ENCODE measurements at regions not wholly inside any gene's neighbourhood (a gene's known extent, or its start where the extent isn't known, plus 50 kb on each side); places are given as distances from the start of the nearest gene placed in this dataset.

DNA sequence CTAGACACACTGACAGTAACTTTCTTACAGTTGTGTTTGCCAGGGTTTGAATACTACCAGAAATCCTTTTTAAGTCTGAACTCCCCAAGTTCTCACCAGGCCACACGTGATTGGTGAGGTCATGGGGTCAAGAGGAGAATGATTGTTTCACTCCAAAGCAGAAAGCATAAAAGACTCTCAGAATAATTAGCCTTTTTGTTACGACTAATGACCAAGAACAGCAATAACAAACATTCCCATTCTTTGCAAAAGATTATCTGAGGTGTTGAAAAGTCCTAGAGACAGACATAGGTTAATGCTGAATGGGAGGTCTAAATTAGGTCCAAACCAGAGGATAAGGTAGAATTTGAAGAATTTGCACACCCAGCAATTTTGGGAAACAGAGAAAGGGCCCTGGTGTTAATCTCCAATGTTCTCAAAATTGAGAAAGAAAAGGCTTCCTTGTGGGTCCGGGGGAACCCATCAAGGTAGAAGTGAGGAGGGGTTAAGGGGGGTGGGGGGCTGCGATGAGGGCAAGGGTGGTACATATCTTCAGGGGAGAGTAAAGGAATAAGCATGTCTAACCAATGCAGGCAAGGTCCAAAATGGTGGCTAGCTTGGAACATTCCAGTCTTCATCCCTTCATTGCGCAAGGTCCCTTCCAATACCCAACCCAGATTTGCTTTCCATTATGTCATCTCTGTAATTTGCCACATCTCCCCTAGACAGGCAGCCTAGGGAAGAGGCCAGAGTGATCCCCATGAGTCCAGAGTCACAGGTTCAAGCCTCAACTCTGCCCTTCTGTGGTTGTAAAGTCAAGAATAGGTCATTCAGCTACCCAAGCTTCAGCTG is 74.6 kb upstream of the NFIA start:
- no peaks in the 10 kb centered on the region for H3K79me2 ChIP-seq (ENCODE audit: low read depth)
- H3K4me3 ChIP-seq: no peak overlapping the region
- no peaks in the 10 kb centered on the region for H3F3A ChIP-seq (ENCODE audit: insufficient read depth, low read depth)
- ChIA-PET CTCF (no interaction called here), POLR2A (ENCODE audit: unreplicated experiment) (no interaction called here)
- TF ChIP-seq, protein P1, sequence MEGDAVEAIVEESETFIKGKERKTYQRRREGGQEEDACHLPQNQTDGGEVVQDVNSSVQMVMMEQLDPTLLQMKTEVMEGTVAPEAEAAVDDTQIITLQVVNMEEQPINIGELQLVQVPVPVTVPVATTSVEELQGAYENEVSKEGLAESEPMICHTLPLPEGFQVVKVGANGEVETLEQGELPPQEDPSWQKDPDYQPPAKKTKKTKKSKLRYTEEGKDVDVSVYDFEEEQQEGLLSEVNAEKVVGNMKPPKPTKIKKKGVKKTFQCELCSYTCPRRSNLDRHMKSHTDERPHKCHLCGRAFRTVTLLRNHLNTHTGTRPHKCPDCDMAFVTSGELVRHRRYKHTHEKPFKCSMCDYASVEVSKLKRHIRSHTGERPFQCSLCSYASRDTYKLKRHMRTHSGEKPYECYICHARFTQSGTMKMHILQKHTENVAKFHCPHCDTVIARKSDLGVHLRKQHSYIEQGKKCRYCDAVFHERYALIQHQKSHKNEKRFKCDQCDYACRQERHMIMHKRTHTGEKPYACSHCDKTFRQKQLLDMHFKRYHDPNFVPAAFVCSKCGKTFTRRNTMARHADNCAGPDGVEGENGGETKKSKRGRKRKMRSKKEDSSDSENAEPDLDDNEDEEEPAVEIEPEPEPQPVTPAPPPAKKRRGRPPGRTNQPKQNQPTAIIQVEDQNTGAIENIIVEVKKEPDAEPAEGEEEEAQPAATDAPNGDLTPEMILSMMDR (conservative IDR thresholded peaks at IDR 0.05): no peak
- no peak for TF ChIP-seq EZH2 (IDR thresholded peaks at IDR 0.05; ENCODE audit: low read depth)
- no peak overlapping the region for H2AFZ ChIP-seq
- H4K20me1 ChIP-seq (ENCODE audit: insufficient read depth): no peaks in the 10 kb centered on the region
- H3K9me3 ChIP-seq (ENCODE audit: insufficient read depth, low read depth): no peaks in the 10 kb centered on the region; the same call in 1 of the 2 replicates
- DNase-seq: no peak
- H3K4me2 ChIP-seq: no peak overlapping the region
- no TSS peak for BruUV-seq (replicated peaks)
- H3K4me1 ChIP-seq (replicated peaks; ENCODE audit: insufficient read depth): no peaks in the 10 kb centered on the region
- H3K27ac ChIP-seq: no peak overlapping the region
- no peaks in the 10 kb centered on the region for H3K9me2 ChIP-seq (ENCODE audit: insufficient read depth)
- no peaks in the 10 kb centered on the region for H3K36me3 ChIP-seq (ENCODE audit: low read depth)
- H3K27me3 ChIP-seq (ENCODE audit: insufficient read depth, low read depth): no peaks in the 10 kb centered on the region
- intact Hi-C loops (cut with micrococcal nuclease; ENCODE audit: unreplicated experiment): no loop called here

DNA sequence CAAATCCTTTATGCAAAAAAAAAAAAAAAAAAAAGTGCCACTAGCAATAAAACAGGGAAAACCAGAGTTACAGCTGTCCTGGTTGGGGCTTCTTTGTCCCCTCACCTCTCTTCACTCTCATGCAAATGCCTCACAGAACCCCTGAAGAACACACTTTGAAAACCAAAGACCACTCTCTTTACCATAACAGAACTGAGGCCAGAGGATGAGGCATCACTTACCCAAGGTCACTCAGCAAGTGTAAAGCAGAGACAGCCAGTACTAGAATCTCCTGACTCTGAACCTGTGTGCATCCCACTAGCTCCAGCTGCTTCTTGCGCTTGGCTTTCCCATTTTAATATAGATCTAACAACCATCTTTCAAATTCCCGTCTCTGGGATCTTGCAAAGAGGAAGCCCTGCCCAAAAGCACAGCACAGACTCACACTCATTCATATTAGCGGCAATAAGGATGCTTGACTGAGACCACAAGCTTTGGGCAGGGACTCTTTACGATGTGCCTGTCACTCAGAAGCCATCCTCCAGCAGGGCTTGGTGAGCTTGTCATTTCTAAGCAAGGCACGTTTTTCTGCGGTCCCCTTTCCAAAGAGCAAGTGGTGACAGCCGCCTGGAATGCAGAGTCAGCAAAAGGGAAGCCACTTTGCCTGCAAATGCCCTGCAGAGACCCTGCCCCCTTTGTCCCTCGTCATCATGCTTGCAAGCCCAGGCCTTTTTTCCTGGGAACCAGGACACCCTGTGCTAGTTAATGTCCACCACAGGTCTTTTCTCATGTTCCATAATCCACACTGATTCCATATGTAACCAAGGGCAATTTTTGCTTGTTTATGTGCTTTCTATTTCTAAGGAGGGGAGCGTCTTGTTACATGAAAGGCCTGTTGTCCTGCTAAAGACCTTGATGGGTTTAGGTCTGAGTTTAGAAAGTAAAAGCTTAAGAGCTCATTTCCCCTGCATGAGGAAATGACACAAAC is 76.5 kb upstream of the NFIA start:
- no peak for DNase-seq
- Histone ChIP-seq H3K27ac (no peak overlapping the region), H3K36me3 (ENCODE audit: low read depth) (no peaks in the 10 kb centered on the region), H3K4me1 (replicated peaks; ENCODE audit: insufficient read depth) (no peaks in the 10 kb centered on the region), H4K20me1 (ENCODE audit: insufficient read depth) (no peaks in the 10 kb centered on the region), H3K4me2 (no peak overlapping the region), H3K27me3 (ENCODE audit: insufficient read depth, low read depth) (no peaks in the 10 kb centered on the region), H3K4me3 (no peak overlapping the region), H3F3A (ENCODE audit: insufficient read depth, low read depth) (no peaks in the 10 kb centered on the region), H3K9me3 (ENCODE audit: insufficient read depth, low read depth) (no peaks in the 10 kb centered on the region; the same call in 1 of the 2 replicates), H3K79me2 (ENCODE audit: low read depth) (no peaks in the 10 kb centered on the region), H2AFZ (no peak overlapping the region), H3K9me2 (ENCODE audit: insufficient read depth) (no peaks in the 10 kb centered on the region)
- intact Hi-C loops (cut with micrococcal nuclease; ENCODE audit: unreplicated experiment): no loop called here
- no TSS peak for BruUV-seq (replicated peaks)
- TF ChIP-seq, protein P1 (conservative IDR thresholded peaks at IDR 0.05): no peak
- TF ChIP-seq EZH2 (IDR thresholded peaks at IDR 0.05; ENCODE audit: low read depth): no peak
- ChIA-PET POLR2A (ENCODE audit: unreplicated experiment) (no interaction called here), CTCF (no interaction called here)

DNA sequence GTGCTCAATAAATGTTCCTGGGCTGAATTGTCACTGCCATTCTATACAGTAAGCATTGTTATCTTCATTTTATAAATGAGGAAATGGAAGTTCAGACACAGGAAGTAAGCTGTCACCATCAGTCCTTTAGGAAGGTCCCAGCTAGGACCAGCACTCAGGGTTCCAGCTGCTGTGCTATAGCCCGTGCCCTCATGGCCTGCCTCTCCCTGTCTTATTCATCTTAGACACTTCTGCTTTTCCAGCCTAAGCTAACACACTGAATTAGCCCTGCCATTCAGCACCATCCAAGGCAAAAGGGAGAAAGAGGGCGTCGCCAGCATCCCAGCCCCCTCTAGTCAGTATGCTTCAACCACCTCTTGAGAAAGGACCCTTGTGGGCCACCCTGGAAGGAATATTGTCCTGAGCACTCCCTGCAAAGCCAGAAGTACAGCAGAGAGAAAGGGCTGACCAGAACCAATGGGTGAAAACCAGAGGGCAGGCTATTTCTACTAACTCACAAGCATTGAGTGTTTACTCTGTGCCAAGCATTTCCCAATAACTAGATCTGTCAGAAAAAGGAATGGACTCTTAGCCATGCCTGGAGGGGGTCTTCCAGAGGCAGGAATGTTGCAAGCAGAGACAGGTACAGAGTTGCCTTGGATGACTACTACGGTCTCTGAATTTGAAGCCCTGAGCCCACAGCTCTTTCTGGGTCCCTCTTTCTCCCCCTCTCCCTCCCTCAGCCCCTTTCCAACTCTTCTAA is 77.9 kb upstream of the NFIA start:
- H3F3A ChIP-seq (ENCODE audit: insufficient read depth, low read depth): no peaks in the 10 kb centered on the region
- H3K4me1 ChIP-seq (replicated peaks; ENCODE audit: insufficient read depth): no peaks in the 10 kb centered on the region
- no peaks in the 10 kb centered on the region for H3K36me3 ChIP-seq (ENCODE audit: low read depth)
- intact Hi-C loops (cut with micrococcal nuclease; ENCODE audit: unreplicated experiment): no loop called here
- H3K4me3 ChIP-seq: no peak overlapping the region
- no peak overlapping the region for H2AFZ ChIP-seq
- ChIA-PET CTCF (no interaction called here), POLR2A (ENCODE audit: unreplicated experiment) (no interaction called here)
- no peak overlapping the region for H3K4me2 ChIP-seq
- H4K20me1 ChIP-seq (ENCODE audit: insufficient read depth): no peaks in the 10 kb centered on the region
- H3K9me3 ChIP-seq (ENCODE audit: insufficient read depth, low read depth): no peaks in the 10 kb centered on the region; the same call in 1 of the 2 replicates
- no peak for DNase-seq
- BruUV-seq (replicated peaks): no TSS peak
- no peaks in the 10 kb centered on the region for H3K9me2 ChIP-seq (ENCODE audit: insufficient read depth)
- no peaks in the 10 kb centered on the region for H3K27me3 ChIP-seq (ENCODE audit: insufficient read depth, low read depth)
- TF ChIP-seq, protein P1 (conservative IDR thresholded peaks at IDR 0.05): no peak
- no peak for TF ChIP-seq EZH2 (IDR thresholded peaks at IDR 0.05; ENCODE audit: low read depth)
- H3K79me2 ChIP-seq (ENCODE audit: low read depth): no peaks in the 10 kb centered on the region
- H3K27ac ChIP-seq: no peak overlapping the region
